NCI-H526 (cell line): ENCODE measurements at regions not wholly inside any gene's neighbourhood (a gene's known extent, or its start where the extent isn't known, plus 50 kb on each side); places are given as distances from the start of the nearest gene placed in this dataset.

ENCODE experiments used
- DNase-seq, 2 experiments: peaks; one replicate each; lab custom pipeline; 2025; lab: John Stamatoyannopoulos, UW

DNA sequence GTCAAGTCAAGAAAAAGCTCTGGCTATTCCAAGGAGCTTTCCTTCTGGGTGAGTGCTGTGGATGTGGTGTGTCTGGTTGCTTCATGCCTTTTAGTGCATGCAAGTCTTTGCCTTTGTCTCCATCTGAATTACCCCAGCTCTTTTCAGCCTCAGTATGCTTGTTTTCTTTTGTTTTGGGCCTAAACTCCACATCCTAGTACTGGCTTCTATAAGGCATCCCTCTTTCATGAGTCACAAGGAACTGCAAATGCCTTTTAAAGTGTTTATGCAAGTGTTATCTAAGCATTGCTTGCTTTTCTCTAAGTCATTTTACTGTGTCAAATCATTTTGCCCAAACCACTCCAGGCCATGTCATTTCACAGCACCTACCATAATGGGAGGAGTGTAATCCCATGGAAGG is 132.1 kb downstream of the PLCE1 start:
- no peak for DNase-seq

DNA sequence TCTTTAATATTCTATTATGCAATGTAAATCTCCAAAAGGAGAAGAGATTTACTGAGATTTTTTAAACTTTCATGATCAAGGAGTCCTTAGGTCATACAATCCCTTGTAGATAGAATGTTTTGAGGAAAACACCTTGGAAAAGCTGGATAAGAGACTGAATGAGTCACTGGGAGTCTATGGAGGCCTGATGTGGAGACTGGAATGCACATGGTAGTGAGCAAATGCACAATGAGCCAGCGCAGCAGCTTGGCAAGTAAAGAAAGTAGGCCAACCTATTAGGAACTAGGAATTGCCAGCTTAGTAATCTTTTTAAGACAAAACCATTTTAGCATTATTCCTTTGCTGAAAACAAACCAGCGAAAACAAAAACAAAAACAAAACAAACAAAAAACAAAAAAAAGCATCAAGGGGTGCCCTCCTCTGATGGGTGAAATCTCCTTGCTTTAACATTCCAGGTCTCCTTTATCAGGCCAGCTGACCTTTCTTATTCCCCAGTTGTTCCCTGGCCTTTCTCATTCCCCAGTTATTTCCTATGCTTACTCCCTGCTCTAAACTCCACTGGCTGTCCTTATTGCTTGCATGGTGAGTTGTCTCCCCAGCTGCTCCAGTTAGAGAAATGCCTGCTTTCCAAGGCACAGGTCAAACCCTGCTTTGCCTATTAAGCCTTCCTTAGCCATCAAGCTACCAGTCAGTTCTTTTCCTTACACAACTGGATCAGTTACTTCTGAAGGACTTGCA is 135.8 kb downstream of the PLCE1 start:
- no peak for DNase-seq

DNA sequence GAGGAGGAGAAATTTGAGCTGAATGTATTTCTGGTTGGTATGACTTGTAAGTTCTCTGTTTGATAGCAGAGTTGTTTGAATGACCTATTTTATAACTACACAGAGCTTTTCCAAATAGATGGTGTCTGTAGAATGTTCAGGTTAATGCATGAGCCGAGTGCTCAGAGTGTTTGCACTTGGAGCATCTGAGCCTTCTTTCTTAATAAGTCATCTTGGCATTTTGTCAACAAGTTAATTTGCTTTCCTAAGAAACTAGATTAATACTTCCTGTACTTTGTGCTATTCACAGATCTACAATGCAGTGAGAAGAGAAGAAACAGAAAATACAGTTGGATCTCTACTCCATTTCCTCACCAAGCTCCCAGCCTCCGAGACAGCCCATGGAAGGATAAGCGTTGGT is 138.2 kb downstream of the PLCE1 start:
- DNase-seq, result no peak

DNA sequence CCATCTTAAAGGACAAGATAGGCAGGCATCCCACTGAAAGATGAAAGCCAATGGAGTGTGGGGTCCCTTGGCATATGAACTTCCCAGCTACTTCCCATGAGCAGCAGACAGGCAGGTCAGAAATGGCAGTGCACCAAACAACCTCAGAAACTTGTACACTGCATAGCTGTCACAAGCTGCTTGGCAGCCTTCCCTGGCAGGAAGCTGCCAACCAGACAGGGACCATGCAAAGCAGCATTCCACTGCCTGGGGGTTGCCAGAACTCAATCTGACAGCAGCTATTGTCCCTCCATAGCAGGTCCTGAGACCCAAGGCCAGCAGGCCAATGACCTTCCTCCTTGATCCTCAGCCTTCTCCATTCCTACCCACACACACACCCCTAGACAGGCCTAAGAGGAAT is 139.5 kb downstream of the PLCE1 start:
- DNase-seq, result peak in 1 of 2 experiments; percentile 18

DNA sequence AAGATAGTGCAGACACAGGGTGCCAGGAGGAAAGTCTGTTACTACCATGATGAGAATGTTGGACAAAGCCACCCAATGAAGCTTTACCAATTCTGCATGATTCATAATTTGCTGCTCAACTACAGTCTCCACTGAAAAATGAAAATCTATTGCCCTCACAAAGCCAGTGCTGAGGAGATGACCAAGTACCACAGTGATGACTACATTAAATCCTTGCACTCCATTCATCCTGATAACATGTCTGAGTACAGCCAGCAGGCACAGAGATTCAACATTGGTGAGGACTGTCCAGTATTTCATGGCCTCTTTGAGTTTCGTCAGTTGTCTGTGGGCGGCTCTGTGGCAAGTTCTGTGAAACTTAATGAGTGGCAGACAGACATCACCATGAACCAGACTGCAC is 144.0 kb downstream of the PLCE1 start:
- no peak for DNase-seq

DNA sequence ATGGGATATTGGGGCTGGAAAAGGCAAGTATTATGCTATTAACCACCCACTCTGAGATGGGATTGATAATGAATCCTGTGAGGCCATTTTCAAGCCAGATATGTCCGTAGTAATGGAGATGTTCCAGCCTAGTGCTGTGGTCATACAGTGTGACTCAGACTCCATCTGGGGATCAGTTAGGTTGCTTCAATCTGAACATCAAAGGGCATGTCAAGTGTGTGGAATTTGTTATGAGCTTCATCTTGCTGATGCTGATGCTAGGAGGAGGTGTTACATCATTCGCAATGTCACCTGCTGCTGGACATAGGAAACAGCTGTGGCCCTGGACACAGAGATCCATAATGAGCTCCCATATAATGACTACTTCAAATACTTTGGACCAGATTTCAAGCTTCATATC is 144.7 kb downstream of the PLCE1 start:
- no peak for DNase-seq

DNA sequence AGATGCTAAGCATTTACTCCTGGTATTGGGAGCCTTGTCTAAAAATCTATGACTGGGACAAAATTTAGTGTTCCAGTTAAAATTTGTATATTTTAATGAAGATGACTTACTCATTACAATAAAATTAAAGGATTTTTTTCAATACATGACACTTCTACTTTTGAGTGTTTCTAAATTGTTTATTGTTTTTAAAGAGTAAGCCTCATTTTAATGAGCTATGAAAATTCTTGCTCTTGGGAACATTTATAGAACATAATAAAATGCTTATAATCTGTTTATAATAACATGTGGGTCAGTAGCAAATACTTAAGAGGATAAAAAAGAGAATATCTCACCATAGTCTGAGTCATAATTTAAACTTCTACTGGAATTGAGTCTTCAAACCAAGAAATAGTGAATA is 149.5 kb downstream of the PLCE1 start:
- no peak for DNase-seq

DNA sequence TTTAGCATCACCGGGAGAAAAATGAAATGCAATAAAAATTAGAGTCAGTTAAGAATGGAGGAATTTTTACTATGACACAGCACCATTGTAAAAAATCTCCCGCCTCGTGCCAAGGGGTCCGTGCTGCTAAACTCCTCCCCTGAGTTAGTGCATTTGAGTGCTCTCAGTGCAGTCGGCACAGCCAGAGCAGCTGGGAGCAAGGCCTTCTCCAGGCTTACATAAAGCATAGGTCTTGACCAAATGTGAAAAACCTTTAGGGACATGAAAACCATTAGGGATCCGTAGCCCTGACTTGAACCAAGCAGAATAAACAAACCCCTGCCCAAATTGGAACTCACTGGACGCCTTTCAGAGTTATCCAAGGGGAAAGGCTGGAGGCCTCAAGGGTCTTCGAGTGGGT is 152.6 kb downstream of the PLCE1 start:
- DNase-seq, result no peak

DNA sequence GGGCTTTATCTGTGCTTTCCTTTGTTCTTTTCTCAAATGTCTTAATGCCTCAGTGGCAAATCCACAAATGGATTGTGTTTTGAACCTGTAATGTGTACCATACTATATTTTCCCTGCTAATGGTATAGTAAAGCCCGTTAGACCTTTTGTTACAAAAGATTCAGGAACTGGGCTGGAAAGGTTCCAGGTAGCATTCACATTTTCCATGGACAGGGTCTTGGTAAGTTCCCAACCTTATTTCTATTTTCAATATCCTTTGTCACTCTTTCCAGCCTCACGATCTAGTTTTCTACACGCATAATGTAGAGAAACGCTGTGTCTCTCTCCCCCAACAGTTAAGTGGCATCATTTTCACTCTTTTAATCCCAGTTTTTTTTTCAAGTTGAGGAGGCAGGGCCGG is 153.0 kb downstream of the PLCE1 start:
- no peak for DNase-seq

DNA sequence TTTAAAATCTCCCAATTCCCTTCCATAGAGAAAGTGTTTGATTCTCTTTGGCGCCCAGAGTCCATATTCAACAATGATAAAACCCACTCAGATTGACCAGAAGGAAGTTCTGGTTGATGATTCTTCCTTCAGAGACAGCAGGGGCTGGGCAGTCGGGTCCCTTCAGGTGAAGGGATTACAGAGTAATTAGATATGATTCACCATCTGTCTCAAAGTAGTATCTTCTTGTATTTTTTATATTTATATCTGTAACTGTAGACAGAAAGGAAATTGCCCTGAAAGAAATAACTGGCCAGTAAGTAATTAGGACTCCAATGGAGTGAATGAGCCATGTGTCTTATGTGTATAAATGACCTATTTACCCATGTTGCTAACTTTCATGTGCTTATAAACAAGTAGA is 156.0 kb downstream of the PLCE1 start:
- DNase-seq, result no peak

DNA sequence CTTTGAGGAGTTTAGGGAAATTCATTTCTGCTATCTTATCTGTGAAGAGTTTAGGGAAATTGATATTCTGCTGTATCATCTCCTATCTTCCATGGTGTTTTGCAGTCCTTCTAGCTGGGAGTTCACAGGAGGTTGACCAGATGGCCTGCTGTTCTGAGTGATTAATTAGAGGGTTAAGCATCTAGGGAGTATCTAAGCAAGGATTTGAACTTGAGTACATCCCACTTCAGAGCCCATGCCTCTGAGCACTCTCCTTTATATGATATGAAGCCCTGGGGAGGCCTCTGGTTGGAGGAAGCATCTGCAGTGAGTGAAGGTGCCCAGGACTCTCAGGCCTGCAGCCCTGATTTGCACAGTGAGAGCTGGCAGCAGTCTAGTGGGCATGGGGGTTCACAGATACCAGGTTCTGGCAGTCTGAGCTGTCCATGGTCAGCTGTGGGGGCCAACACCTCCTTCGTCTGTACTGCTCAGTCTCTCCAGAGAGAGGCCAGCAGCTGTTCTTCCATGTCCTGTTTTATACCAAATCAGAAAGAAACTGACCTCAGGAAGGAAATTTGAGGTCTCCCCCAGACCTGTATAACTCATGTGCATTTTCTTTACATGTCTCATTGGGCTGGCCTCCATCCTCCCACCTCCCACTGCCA is 156.9 kb downstream of the PLCE1 start:
- no peak for DNase-seq

DNA sequence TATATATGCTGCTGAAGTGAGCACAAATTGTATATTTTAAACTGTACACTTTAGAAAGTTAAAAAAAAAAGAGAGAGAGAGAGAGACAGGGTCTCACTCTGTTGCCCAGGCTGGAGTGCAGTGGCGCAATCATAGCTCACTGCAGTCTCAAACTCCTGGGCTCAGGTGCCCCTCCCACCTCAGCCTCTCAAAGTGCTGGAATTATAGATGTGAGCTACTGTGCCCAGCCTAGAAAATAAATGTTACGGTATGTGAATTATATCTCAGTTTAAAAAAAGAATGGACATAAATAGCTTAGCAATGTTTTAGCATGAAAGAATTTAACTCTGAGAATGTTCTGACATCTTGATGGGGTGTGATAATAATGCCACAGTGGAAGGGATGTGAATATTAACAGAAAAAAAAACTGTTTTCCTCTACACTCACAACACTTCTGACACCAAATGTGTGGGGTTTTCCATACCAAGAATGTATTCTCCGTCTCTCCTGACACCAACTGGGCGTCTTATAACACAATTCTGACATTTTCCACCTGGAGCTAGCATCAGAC is 162.1 kb downstream of the PLCE1 start:
- no peak for DNase-seq

DNA sequence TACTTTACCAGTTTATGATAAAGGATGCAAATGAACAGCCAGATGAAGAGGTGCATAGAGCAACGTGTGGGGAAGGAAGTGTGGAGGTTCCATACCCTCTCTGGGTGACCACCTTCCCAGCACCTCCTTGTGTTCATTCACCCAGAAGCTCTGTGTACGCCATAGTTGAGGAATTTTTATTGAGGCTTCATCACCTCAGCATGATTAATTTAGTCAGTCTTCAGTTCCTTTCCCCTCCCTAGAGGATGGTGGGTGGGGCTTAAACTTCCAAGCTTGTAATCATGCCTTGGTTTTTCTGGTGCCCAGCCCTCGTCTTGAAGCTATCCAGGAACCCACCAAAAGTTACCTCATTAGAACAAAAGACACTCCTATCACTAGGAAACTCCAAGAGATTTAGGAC is 162.7 kb downstream of the PLCE1 start:
- no peak for DNase-seq

DNA sequence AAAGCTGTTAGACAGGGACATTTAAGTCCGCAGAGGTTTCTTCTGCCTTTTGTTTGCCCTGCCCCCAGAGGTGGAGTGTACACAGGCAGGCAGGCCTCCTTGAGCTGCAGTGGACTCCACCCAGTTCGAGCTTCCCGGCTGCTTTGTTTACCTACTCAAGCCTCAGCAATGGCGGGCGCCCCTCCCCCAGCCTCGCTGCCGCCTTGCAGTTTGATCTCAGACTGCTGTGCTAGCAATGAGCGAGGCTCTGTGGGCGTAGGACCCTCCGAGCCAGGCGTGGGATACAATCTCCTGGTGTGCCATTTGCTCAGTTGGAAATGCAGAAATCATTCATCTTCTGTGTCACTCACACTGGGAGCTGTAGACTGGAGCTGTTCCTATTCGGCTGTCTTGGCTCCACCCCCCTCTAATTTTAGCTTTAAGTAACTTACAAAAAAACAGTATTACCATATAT is 171.5 kb downstream of the PLCE1 start:
- DNase-seq, result peak in 1 of 2 experiments; percentile 4

DNA sequence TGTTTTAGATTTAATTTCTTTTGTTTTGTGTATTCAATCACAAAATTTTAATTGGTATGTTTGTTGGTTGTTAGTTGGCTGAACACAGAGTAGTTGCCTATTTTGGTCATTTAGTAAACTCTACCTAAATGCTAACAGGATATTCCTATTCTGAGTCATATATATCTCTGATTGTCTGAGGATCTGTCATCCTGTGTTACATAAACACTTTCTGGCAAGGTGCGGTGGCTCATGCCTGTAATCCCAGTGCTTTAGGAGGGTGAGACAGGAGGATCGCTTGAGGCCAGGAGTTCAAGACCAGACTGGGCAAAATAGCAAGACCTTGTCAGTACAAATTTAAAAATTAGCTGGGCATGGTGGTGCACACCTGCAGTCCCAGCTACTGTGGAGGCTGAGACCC is 178.6 kb downstream of the PLCE1 start:
- DNase-seq, result no peak

DNA sequence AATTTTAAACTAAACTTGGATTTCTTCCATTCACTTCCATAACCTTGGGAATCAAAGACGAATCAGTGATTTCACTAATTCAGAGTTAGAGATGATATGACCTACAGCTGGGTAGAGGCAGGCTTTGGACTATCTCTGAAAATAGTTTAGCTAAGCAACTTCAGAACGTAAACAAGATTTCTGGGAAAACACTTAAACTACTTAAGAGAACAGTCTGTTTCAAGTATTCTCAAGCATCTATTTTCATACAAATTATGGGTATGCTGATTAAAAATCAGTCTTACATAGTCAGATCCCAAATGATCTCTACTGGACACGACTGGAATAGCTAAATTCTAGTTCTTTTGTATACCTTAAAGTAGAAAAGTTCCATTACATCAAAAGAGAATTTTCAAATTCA is 179.9 kb downstream of the PLCE1 start:
- DNase-seq, result no peak

DNA sequence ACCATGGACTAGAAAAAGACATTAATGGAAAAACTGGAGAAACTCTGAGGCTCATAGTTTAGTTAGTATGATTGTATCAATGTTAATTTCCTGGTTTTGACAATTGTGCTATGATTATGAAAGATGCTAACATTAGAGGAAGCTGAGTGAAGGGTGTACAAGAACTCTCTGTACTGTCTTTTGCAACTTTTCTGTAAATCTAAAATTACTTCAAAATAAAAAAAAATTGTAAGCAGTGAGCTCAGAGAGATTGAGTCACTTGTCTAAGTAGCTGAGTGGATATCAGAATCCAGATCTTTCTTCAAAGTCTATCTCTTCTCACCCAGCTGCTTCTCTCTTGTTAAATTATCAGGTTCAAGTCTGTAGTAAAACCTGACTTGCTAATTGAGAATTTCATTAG is 181.1 kb downstream of the PLCE1 start:
- no peak for DNase-seq

DNA sequence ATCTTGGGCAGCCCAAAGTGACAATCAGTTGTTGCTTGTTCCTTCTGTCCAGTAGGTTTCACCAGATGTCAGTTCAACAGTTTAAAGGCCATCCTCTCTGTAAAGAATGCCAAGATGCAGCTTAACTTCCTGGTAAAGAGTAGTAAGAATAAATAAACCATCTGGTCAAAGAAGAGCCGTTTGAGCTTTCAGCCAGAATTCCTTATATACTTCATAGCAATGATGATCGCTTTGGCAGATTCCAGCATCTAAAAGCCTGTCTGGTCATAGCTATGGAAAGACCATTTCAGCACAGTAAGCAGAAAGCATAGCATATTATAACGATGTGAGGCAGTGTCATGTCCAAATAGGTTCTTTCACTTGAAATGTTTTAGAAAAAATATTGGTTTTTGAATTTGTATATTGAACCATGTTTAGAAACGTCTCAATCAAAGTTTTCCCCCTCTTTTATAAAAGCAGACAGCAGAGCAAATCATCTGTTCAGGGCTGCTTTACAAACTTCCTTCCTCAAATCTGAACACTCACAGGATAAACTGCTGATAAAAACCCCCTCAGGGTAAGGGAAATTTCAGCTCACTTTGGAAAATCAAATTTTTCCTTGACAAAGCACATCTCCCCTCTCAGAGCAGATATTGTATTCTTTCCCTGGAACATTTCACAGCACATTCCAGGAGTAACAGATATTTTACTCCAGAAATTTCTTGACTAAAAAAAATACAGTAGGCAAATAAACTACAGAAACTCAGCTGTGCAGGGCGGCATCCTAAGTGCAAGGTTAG is 184.1 kb downstream of the NOC3L start:
- no peak for DNase-seq

DNA sequence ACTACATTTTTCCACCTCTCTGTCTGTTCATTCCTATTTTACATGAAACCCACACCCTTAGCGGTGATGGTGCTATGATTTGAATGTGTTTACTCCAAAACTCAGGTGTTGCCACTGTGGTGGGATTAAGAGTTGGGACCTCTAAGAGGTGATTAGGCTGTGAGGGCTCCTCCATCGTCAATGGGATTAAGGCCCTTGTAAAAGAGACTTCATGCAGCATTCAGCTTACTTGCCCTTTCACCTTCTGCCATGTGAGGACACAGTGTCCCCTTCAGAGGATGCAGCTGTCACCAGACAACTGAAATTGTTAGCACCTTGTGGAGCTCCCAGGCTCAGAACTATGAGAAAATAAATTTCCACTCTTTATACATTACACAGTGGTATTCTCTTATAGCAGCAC is 182.2 kb downstream of the NOC3L start:
- DNase-seq, result no peak

DNA sequence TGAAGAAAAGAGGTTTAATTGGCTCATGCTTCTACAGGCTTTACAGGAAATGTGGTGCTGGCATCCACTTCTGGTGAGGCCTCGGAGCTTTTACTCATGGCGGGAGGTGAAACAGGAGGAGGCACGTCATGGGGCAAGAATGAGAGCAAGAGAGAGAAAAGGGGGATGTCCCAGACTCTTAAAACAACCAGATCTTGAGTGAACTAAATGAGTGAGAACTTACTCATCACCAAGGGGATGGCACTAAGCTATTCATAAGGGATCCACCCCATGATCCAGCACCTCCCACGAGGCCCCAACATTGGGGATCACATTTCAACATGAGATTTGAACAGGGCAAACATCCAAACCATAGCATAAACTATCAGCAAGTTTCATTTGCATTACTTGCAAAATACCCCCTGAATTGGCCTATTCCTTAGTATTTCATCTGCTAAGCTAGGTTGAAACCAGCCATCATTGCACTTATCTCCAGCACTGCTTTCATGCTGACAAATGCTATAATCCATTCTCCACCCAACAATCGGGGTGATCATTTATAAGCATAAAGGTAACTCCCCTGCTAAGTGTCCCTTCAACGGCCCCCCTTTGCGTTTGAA is 179.0 kb downstream of the NOC3L start:
- DNase-seq, result no peak

DNA sequence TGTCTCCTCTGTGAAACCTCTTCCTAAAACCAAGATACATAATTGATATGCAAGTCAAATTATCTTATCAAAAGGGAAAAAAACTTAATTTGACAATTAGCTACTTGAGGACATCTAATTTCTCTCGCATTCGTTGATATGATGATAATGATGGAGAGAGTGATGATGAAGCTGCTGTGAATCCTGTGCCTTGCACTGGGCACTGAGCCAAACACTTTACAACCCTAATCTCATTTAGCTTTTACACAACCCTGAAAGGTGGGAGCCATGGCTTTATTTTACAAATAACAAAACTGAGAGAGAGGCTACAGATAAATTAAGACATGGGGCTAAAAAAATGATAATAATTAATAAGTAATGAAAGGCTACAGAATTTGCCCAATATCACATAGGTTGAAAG is 176.0 kb downstream of the NOC3L start:
- DNase-seq, result no peak

DNA sequence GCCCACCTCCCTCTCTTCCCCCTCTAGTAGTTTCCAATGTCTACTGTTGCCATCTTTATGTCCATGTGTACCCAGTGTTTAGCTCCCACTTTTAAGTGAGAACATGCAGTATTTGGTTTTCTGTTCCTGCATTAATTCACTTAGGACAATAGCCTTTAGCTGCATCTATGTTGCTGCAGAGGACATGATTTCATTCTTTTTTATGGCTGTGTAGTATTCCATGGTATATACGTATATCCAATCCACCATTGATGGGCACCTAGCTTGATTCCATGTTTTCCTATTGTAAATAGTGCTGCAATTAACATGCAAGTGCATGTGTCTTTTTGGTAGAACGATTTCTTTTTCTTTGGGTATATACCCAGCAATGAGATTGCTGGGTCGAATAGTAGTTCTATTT is 170.4 kb downstream of the NOC3L start:
- no peak for DNase-seq
